Stimulated activated CD4-positive, alpha-beta T cell treated with anti-CD3 and anti-CD28 coated beads, TNF-alpha, amount 100 ng/mL, for 4 hours (primary cell): ENCODE measurements at regions not wholly inside any gene's neighbourhood (a gene's known extent, or its start where the extent isn't known, plus 50 kb on each side); places are given as distances from the start of the nearest gene placed in this dataset.

Source experiments
- DNase-seq, 3 experiments: peaks; one replicate each; pipeline ENCODE4 v3.0.0-alpha.2; 2020; ENCODE audit warnings: low read depth in 3 of 3

GRCh38 chr5:74064911-74065310 is 438.9 kb downstream of the ARHGEF28 start:
- DNase-seq, result no peak

DNA sequence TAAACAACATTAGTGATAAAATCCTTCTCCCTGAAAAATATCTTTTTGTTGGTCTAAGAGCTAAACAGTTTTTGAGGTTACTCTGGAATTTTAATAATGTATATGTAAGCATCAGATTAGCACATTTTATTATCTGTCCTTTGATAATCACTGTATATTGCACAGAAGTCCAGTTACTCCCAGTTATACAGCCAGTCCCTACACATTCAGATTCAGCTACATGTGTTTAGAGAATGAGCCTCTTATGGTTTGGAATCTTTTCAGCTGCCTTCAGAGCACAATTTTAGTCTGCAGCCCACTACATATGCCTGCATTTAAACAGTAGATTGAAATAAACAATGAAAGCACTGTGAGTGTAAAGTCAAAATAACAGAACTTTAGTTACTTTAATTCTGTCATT is 438.2 kb downstream of the ARHGEF28 start:
- DNase-seq, result no peak

DNA sequence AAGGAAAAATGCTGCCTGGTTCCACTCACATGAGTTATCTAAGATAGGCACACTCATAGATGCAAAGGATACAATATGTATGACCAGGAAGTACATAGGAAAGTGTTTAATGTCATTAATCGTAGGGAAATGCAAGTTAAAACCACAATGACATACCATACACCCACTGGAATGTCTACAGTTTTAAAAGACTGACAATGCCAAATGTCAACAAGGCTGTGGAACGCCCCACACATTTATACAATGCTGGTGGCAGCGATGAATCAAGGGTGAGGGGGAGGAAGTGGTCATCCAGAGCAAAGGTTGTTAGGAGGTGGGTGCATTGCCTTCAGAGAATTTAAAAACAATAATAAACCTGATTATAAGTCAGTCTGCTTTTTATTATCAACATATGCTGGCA is 437.8 kb downstream of the ARHGEF28 start:
- no peak for DNase-seq

- DNase-seq, result no peak
These were observed 437.4 kb downstream of the ARHGEF28 start for GRCh38 chr5:74063346-74063745.

- DNase-seq, result no peak
These were observed 435.3 kb downstream of the ARHGEF28 start for GRCh38 chr5:74061292-74061691.

- DNase-seq, result no peak
These were observed 433.7 kb downstream of the ARHGEF28 start for GRCh38 chr5:74059706-74060105.

DNA sequence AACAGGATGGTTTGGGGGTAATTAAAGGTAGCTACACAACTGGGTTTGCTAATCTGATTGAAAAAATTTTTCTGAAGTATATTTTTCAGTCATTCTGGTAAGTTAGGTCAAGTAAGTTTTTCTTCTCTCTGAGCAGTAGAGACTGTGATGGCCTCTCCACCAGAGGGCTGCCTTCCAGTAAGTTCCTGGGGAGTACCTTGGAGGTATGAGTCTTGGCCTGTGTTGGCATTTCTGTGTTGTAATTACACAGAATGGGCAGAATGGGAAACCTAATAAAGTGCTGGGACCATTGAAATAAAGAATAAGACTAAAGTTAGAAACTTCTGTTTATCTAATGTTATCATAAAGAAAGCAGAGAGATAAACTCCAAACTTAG is 430.8 kb downstream of the ARHGEF28 start:
- no peak for DNase-seq

DNA sequence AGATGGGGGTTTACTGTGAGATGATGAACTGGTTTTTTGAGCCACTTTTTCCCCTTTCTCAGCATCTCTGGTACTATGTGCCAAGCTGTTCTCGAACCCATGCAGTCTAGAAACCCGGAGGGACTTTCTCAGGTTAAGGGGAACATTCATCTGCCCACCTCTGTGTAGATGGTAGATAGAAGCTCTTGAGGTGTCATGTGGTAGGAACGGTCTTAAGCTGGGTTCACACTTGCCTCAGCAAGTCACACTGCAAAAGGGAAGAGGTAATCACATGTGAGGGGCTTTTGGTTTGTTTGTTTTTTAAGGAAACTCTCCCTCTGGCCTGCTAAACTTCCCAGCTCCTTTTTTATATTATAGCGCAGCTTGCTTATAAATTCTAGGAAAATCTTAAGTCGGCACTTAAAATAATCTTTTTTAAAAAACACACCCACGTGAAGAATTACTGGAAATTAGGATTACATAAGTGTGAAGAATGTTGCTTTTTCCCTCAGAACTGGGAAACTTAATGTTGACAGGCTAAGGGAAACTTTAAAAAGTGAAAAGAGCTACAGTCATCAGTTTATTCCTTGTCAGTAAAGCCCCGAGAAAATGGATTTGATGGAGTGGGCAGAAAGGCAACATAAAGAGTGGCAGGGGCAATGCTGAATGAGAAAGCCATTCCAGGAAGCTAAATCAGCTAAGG is 430.3 kb downstream of the ARHGEF28 start:
- no peak for DNase-seq

- DNase-seq, result no peak
These were observed 429.6 kb downstream of the ARHGEF28 start for GRCh38 chr5:74055486-74056106.

DNA sequence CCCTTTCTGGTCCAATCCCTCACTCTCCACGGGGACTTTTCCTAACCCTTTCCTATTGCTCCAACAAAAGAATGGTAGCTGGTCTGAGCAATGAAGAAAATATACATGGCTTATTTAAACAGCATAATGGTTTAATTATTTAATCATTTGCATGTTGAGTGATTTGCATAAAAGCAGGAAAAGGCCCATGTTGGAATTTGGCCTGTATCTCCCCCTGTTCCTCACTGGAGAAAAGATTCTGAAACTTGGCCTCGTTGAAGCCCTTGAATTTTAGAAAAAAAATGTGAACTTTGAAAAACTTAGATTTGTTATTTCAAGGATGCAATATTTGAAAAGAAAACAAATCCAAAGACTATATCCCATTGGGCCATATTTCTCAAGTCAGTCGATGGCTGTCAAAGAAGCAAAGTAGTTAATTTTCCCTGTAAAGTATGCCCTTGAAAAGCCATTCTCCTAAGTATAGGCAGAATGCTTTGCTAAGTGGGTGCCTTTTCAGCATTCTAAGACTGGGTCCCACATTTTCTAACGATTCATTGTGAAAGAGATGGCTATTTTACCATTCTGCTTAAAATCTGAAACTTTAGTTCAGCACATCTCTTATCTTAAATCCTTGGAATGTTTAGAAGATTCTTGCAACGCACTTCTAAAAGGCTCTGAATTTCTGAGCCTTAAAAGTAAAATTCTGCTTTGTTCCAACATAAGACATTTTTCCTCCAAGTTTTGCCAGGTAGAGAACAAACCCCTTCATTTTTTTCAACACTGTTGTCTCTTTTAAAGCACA is 428.8 kb downstream of the ARHGEF28 start:
- no peak for DNase-seq

DNA sequence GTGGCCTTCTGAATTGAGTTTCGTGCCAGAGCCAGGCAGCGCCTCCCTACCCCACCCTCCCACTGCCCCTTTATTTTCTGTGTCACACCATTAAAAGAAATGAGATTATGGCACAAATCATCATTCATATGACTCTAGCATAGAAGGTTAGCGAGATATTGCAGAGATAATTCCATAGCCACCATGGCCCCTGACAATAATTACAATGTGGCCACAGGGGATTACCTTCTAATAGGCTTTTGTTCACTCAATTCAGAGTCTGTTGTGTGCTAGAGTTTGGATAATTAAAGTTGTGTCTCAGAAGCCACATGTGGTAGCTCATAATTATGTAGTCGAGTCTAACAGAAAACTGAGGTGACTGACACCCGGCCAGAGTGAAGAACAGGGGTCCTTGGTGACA is 428.1 kb downstream of the ARHGEF28 start:
- no peak for DNase-seq

DNA sequence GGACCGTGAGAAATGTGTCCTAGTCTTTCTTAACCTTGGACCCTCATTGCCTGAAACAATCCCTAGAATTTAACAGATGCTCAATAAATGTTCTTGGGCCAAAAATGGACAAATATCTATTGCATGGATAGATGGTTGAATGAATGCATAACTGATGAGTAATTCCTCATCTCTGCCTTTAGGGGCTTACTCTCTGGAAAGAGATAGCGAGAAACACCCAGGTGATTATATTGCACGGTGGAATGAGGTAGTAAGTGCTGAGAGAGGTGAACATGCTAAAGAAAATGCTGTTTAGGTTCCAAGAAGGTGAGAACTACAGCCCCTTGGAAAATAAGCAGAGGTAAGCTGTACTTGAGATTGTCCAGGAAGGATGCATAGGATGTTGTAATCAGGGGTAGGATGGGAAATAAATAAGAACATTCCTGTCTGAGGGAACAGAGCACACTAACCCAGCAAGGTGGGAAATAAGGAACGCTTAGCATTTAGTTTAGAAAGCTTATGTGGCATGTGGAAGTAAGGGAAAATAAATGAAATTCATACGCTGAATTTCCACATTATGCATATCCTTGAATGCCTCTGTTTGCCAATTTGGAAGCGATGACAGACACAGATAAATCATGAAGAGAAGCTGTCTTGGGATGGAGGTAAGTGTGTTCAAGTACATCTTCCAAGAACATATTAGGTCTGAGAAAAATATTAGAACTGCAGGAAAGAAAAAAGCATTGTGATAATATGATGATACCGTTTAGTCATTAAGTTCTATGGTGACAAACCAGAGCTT is 426.6 kb downstream of the ARHGEF28 start:
- DNase-seq, result no peak

DNA sequence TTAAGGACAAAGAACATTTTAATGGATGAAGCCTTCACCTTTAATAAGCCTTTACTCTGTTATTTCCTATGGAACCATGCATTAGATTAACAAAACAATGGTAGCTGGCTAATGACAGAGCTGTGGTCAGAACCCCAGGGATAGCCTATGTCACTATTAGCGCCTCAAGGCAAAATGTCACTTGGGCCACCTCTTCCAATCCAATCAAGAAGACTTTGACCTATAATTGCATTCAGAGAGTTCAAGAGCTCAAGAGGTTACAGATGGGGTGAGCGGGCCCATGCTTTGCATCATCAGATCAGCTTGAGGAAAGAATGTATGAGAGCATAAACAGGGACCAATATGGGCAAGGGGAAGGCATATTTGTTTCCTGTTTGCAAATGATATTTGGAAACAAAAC is 425.1 kb downstream of the ARHGEF28 start:
- no peak for DNase-seq

GRCh38 chr5:74044936-74045335 is 418.9 kb downstream of the ARHGEF28 start:
- DNase-seq, result no peak

DNA sequence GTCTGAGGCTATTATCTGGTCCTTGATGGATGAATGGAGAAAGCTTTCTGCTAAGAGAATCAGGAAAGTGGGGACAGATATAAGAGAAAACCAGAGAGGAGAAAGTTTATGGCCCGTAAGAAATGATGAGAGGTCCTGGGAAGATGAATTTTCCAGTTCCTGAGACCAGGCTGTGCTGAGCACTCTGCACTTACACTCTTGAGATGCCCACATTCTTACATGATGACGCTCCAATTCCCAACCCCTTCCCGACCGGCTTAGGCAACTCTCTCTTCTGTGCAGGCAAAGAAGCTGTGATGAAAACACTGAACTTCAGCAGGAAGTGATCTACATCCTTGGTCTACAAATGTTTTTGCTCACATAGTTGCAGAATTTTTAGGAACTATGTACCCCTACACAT is 417.0 kb downstream of the ARHGEF28 start:
- DNase-seq, result no peak

- no peak for DNase-seq
These were observed 416.6 kb downstream of the ARHGEF28 start for GRCh38 chr5:74042559-74042958.

GRCh38 chr5:74041913-74042312 is 415.9 kb downstream of the ARHGEF28 start:
- DNase-seq, result no peak

GRCh38 chr5:74040811-74041491 is 415.0 kb downstream of the ARHGEF28 start:
- DNase-seq, result no peak

DNA sequence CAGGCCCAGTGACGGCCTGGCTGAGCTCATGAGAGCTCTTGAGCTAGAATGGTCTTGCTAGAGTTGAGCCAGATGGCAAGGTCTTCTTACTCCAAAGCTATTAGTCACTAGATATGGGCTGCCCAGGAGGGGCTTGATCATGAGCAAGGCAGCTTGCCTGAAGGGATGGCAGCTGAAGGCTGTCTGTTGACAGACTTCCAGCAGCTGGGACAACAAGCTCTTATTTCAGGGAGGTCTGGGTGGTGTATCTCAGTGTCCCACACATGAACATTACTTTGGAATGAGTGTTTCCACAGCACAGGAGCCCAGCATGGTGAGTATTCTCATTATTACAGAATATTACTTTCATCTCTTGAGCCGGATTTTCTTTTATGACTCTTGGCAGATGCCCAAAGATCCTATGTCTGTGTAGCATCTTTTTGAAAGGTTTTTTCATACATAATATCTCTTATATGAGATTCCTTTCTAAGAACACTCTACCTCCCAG is 414.1 kb downstream of the ARHGEF28 start:
- no peak for DNase-seq

DNA sequence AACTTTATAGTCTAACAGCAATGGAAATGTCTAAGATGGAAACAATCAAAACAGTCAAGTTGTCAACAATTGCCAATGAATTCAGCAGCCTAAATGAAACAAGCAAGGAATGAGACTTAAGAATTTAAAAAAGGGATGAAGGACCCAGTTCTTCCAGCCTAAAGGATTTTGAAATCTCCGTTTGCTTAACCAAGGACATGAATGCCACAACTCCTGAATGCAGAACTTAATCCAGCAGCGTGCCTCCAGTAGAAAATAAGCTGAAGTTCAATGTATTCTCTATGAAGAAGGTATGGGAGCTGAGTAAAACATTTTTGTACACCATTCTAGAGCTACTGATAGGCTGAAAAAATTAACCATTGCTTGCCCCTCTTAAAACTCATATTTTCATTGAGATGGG is 411.3 kb downstream of the ARHGEF28 start:
- DNase-seq, result no peak

GRCh38 chr5:74035521-74035937 is 409.5 kb downstream of the ARHGEF28 start:
- no peak for DNase-seq

DNA sequence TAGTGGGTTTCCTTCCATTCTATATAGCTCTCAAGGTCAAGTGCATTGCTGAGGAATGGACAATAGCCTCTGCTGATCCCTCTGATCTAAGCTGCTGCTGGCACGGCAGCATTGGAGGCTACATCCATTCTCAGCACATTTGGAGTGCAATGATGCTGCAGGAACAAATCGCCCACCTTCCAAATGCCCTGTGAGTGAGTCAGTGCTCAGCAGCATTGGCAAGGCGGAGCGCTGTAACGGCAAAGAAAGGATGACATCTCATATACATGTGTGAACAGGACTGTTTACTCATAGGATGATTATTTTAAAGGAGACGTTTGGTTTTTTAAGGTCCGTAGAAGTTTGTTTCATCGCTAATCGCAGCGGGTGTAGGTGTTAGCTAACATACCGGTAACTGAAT is 408.7 kb downstream of the ARHGEF28 start:
- DNase-seq, result no peak
